GM19324 (cell line): ENCODE measurements at regions not wholly inside any gene's neighbourhood (a gene's known extent, or its start where the extent isn't known, plus 50 kb on each side); places are given as distances from the start of the nearest gene placed in this dataset.
"Not testable (repeated sequence)": the region's sequence is repeated elsewhere in the genome, so short reads cannot be mapped to it uniquely, and the experiment has no call there.

Source experiments
- ATAC-seq: cut with Tn5 transposase; IDR thresholded peaks from one replicate; pipeline ENCODE4 v1.9.1; 2021; ENCODE audit warnings: mild to moderate bottlenecking, moderate library complexity; ENCODE audit not compliant: unreplicated experiment, low FRiP score

DNA sequence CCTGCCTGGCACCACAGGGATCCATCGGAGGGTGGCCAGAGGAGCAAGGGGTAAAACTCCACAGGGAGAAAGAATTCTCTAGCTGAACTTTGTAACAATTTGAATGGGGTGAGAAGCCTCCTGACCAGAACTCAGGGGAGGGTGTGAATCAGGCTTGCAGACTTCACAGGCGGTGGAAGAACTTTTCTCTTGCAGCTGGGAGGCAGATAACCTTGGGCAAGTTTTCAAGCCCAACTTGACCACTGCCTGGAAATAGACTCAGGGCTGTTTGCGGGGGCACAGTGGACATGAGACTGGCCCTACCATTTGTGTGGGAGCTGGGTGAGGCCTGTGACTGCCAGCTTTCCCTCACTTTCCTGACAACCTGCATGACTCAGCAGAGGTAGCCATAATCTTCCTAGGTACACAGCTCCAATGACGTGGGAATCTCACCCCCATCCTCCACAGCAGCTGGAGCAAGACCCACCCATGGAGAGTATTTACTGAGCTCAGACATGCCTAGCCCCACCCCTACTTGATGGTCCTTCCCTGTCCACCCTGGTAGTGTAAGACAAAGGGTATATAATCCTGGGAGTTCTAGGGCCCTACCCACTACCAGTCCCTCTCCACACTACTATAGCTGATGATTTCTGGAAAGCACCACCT lies 210.0 kb upstream of the AGTR2 start:
- ATAC-seq: no peak

DNA sequence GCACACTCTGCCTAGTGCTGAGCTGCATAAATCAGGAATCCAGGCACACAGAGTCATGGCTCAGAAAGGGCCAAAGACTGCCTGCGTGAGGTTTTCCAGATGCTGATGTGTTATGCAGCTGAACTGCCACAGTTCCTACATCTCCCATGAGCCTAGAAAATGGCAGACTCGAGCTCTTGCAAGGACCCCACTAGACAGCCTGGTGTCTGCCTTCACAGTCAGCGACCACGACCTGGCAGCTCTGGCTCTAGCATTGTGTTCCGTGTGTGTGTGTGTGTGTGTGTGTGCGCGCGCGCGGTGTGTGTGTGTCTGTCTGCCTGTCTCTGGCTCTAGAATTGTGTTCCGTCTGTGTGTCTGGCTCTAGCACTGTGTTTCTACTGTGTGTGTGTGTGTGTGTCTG lies 203.6 kb upstream of the AGTR2 start:
- no peak for ATAC-seq

DNA sequence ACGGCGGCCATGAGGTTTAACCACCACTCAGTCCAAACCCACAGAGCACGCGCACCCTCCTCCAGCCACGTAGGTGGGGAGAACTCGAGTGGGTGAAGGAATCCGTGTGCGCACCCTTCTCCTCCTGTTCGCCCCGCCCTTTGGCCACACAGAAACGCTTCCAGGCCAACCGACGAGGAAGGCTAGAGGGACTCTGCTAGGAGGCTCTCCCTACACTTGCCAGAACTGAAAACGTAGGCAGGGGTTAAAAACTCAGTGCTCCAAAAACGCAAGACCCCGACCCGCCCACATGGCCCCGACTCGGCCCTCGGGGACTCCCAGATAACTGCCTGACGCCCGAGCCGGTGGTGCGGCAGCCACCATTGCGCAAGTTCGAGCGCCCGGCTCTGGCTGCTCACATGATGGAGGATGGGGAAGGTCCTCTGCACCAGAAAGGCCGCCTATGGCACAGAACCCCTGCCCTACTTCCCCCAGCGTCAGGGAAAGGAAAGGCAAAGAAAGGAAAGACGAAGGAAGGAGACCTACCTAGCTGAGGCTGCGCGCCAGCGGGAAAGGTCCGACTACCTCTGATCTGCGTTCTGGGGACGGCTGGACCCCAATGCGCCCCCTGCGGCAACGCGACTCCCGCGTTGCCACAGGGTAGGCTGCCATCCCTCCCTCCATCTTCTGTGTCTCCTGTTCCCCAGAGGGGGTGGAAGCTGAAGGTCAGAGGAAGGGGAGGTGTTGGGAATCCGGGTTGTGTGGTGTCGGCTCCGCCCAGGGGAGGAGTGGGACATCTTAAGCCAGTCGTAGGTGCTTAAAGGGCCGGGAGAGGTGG lies 201.9 kb upstream of the AGTR2 start:
- ATAC-seq: no peak

DNA sequence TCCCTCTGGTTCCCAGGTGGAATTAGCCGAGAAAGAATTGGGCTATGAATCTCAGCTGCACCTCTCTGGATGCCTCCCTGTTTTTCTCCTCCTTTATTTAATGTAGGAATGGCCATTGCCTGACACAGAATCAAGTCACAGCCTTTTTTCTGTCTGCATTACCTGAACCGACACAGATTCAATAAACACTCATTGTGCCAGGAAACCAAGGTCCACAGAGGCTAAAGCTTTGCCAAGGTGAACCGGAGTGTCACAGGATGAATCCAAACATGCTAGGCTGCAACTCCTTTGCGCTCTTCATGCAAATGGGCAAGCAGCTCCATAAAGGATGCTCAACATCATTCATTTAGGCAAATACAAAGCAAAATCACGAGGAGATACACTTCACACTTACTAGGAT lies 199.8 kb upstream of the AGTR2 start:
- no peak for ATAC-seq

DNA sequence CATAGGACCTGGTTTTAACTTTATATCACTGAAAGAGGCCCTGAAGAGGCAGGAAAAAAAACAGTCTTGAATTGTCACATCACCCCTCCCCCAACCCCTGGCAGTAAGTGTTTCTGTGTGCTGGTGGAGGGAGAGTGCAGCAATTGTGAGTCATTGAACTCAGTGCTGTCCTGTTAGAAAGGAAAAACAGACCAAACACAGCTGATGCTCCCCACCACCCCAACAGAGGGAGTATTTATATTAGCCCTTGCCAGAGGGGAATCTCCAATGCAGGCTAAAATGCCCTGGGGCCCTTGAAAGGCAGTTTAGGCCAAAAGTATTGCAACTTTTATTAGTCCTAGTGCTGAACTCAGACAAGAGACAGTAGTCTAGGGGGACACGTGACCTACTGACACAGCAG lies 197.8 kb upstream of the AGTR2 start:
- no peak for ATAC-seq

DNA sequence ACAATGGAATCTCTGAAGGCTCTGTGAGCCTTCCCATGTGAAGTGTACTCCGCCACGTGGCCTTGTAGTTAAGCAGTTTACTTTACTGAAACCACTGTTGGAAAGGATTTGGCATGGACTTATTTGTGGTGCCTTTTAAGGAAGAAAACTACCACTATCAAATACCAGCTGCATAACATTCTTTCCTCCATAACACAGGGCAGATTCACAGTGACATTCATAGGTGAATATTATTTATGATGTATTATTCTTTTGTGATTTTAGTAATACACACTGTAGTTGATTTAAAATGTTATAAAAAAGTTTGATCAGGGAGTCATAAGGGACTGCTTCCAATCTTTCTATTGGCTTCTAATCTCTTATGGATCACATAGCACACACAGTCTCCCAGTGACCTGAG lies 192.5 kb upstream of the AGTR2 start:
- ATAC-seq: no peak

DNA sequence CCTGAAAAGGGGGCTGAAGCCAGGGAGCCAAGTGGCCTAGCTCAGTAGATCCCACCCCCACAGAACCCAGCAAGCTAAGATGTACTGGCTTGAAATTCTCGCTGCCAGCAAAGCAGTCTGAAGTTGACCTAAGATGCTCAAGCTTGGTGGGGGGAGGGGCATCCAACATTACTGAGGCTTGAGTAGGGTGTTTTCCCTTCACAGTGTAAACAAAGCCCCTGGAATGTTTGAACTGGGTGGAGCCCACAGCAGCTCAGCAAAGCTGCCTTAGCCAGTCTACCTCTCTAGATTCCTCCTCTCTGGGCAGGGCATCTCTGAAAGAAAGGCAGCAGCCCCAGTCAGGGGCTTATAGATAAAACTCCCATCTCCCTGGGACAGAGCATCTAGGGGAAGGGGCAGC lies 187.4 kb upstream of the AGTR2 start:
- not testable (repeated sequence) for ATAC-seq

DNA sequence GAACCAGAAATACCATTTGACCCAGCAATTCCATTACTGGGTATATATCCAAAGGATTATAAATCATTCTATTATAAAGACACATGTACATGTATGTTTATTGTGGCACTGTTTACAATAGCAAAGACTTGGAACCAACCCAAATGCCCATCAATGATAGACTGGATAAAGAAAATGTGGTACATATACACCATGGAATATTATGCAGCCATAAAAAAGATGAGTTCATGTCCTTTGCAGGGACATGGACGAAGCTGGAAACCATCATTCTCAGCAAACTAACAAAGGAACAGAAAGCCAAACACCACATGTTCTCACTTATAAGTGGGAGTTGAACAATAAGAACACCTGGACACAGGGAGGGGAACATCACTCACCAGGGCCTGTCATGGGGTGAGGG lies 183.1 kb upstream of the AGTR2 start:
- ATAC-seq: not testable (repeated sequence)

DNA sequence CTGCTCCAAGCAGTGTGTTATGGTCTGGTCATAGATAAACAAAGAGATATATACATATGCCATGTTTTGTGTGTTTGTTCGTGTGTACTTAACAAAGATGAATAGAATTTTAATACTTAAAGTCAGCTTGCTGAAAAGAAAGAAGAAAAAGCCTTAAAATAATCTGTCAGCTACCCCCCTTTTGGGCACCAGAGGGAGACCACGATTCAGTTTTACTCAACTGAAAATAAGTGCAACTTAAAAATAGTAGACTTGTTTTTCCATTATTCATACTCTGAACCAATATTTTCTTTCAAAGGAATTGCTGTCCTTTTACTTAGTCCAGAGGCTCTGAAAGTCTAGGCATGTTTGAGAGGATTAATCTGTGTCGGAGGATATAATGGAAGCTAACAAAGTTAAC lies 181.7 kb upstream of the AGTR2 start:
- no peak for ATAC-seq

DNA sequence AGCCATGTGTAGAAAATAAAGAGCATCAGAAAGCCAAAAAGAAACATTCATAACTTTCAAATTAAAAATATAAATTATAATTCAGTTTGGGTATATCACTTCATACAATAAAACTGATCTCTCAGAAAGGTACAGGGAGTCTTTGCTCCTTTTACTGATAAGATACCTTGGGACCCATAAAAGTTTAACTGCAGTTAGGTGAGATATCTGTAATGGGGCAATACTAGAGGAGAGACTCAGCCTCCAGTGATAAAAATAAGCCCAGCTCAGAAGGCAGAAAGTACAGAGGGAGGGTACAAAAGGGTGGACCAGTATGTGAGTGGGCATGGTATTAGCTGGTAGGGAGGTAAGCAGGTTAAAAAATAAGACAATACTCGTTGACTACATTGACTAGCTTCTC lies 180.9 kb upstream of the AGTR2 start:
- ATAC-seq: no peak

DNA sequence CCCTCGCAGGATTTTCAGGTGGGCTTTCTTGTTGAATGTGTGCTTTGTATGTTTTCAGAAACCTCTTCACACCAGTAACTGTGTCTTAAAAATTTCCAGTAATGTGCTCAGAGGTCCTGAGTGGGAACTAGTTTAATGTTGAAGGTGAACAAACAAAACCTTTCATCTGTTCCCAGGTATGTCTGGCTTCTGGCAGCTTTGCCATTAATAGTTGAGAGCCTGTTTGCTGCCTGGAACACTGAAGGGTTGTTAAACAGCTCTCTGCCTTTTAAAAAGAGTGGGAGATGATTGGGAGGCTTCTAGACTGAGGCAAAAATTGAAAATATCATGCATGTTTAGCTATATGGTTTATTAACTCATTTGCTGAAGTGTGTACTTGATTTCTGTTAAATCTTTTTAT lies 161.2 kb upstream of the AGTR2 start:
- ATAC-seq: no peak

DNA sequence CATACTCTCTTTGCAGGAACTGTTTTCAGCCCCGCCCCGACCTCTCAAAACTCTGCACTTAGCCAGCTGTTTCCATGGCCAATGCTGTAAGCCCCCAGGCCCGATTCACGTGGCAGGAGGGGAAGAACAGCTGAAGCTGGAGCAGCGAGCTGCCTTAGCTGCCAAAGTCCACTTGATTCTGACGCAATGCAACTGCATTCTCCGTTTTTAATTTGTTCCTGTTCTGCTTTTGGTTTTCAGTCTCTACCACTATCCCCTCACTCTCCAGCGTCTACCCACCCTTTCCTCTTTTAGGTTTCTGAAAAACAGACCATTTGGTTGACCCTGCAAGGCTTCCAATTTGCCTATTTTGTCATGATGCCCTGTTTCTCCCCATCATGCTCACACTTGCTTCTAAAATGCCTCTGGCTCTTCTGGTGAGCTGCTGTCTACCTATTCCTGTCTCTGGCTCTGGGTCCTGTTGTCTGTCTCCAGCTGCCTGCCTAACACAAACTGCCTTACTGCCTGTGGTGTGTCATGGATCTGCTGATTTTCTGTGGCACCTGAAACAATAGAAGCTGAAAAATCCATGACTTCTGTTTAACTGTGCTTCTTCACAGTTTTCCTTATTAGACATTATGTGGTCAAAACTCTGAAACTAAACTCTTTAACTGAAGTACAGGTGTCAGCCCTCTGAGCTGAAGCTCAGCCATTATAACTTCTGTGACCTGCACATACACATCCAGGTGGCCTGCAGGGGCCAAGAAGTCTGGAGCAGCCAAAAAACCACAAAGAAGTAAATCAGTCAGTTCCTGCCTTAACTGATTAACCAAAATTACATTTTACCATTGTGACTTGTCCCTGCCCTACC lies 160.5 kb upstream of the AGTR2 start:
- ATAC-seq: peak; percentile 77

DNA sequence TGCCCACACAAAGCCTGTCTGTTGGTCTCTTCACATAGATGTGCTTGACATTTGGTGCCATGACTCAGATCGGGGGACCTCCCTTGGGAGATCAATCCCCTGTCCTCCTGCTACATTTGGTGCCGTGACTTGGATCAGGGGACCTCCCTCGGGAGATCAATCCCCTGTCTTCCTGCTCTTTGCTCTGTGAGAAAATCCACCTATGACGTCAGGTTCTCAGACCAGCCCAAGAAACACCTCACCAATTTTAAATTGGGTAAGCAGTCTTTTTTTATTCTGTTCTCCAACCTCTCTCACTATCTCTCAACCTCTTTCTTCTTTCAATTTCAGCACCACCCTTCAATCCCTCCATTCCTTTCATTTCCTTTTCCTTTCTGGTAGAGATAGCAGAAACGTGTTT lies 159.6 kb upstream of the AGTR2 start:
- ATAC-seq: no peak

DNA sequence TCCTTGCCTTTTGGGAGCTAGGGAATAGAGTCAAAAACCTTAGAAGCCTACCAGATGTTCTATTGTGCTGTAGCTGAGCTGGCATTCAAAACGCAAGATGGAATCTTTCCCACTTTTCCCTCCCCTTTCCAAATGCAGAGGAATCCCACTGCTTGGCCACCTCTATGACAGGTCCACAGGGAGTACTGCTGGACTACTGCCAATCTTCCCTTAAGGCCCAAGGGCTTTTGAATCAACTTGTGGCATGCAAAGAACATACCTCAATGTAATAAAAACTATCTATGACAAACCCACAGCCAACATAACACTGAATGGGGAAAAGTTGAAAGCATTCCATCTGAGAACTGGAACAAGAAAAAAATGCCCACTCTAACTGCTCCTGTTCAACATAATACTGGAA lies 139.2 kb upstream of the AGTR2 start:
- no peak for ATAC-seq
